IMR-90 (cell line): ENCODE measurements at regions not wholly inside any gene's neighbourhood (a gene's known extent, or its start where the extent isn't known, plus 50 kb on each side); places are given as distances from the start of the nearest gene placed in this dataset.

Source experiments
- ATAC-seq: fragments of 200-7000 bp; cut with Tn5 transposase; 2 replicates; pipeline ENCODE4 v1.9.1; 2020; ENCODE audit warnings: low read depth, mild to moderate bottlenecking, moderate library complexity
- BruUV-seq: library from RNA; stranded (reverse); fragments of 400-500 nt; replicated peaks from 2 replicates; lab custom pipeline; 2021; lab: Mats Ljungman, UMichigan
- CTCF ChIA-PET: fragments of 300-600 bp; formaldehyde crosslinking; extraction: SDS; loops from one replicate; lab custom pipeline; 2021; ENCODE audit warnings: antibody characterized with exemption; lab: Yijun Ruan, JAX
- POLR2A ChIA-PET: fragments of 300-600 bp; sonication (Branson Sonifier 250); formaldehyde crosslinking; loops from one replicate; lab custom pipeline; 2022; ENCODE audit warnings: antibody characterized with exemption; ENCODE audit not compliant: unreplicated experiment; lab: Charles Lee
- DNase-seq: peaks from one replicate; pipeline ENCODE4 v3.0.0; 2013
- H2AFZ ChIP-seq: replicated peaks from 2 replicates; pipeline ENCODE3; 2013; ENCODE audit warnings: low read length, mild to moderate bottlenecking; ENCODE audit not compliant: poor library complexity
- H2AK5ac ChIP-seq: 2 replicates; pipeline ENCODE4 v1.6.1; 2013; ENCODE audit warnings: low read depth, low read length, inconsistent platforms
- H2AK9ac ChIP-seq: replicated peaks from 2 replicates; pipeline ENCODE3; 2013; ENCODE audit warnings: mild to moderate bottlenecking, low read depth, low read length, moderate library complexity; ENCODE audit not compliant: poor library complexity
- H2BK120ac ChIP-seq: 2 replicates; pipeline ENCODE4 v1.6.1; 2013; ENCODE audit warnings: low read depth, low read length, inconsistent platforms
- H2BK15ac ChIP-seq: 3 replicates; pipeline ENCODE4 v1.6.1; 2013; ENCODE audit warnings: low read depth, low read length, inconsistent platforms
- H2BK20ac ChIP-seq: 2 replicates; pipeline ENCODE4 v1.6.1; 2013; ENCODE audit warnings: low read depth, mild to moderate bottlenecking, inconsistent platforms, low read length, moderate library complexity
- H2BK5ac ChIP-seq: 2 replicates; pipeline ENCODE4 v1.6.1; 2013; ENCODE audit warnings: mild to moderate bottlenecking, low read depth, low read length, inconsistent platforms; ENCODE audit not compliant: poor library complexity, severe bottlenecking
- H3K14ac ChIP-seq: replicated peaks from 2 replicates; pipeline ENCODE4 v1.6.1; 2013; ENCODE audit warnings: low read depth, low read length, inconsistent platforms
- H3K18ac ChIP-seq: 2 replicates; pipeline ENCODE4 v1.6.1; 2013; ENCODE audit warnings: low read depth, low read length, control low read depth
- H3K23ac ChIP-seq: 2 replicates; pipeline ENCODE4 v1.6.1; 2013; ENCODE audit warnings: low read depth, low read length, inconsistent platforms
- H3K27ac ChIP-seq: 2 replicates; pipeline ENCODE4 v1.5.1; 2013; ENCODE audit warnings: mild to moderate bottlenecking, control low read depth, low read length; ENCODE audit not compliant: insufficient read depth
- H3K27me3 ChIP-seq: 2 replicates; pipeline ENCODE4 v1.6.1; 2013; ENCODE audit warnings: low read length; ENCODE audit not compliant: control insufficient read depth, insufficient read depth
- H3K36me3 ChIP-seq: 2 replicates; pipeline ENCODE4 v1.6.1; 2013; ENCODE audit warnings: low read length, mixed read lengths; ENCODE audit not compliant: control insufficient read depth, insufficient read depth
- H3K4ac ChIP-seq: 2 replicates; pipeline ENCODE4 v1.6.1; 2013; ENCODE audit warnings: low read depth, low read length, inconsistent platforms
- H3K4me1 ChIP-seq: 2 replicates; pipeline ENCODE4 v1.6.1; 2013; ENCODE audit warnings: low read length, mixed read lengths; ENCODE audit not compliant: control insufficient read depth, insufficient read depth
- H3K4me2 ChIP-seq: 2 replicates; pipeline ENCODE4 v1.6.1; 2013; ENCODE audit warnings: low read depth, mild to moderate bottlenecking, control low read depth, low read length, moderate library complexity
- H3K4me3 ChIP-seq: 2 replicates; pipeline ENCODE4 v1.5.1; 2013; ENCODE audit warnings: low read depth, mild to moderate bottlenecking, control low read depth, low read length, moderate library complexity; ENCODE audit not compliant: insufficient read depth
- H3K56ac ChIP-seq: 2 replicates; pipeline ENCODE4 v1.6.1; 2013; ENCODE audit warnings: low read length, inconsistent platforms; ENCODE audit not compliant: insufficient read depth; ENCODE audit errors: extremely low read depth
- H3K79me1 ChIP-seq, 2 experiments: 2 replicates each; pipeline ENCODE4 v1.6.1; 2013; ENCODE audit warnings: low read length in 2 of 2, inconsistent platforms in 1 of 2, low read depth in 1 of 2
- H3K9ac ChIP-seq: 2 replicates; pipeline ENCODE4 v1.6.1; 2013; ENCODE audit warnings: low read depth, low read length, control low read depth
- H3K9me1 ChIP-seq: 2 replicates; pipeline ENCODE4 v1.6.1; 2013; ENCODE audit warnings: low read length, inconsistent platforms; ENCODE audit not compliant: insufficient read depth
- H3K9me3 ChIP-seq: 2 replicates; pipeline ENCODE4 v1.6.1; 2013; ENCODE audit warnings: low read length; ENCODE audit not compliant: control insufficient read depth, insufficient read depth
- H4K20me1 ChIP-seq: 2 replicates; pipeline ENCODE4 v1.6.1; 2013; ENCODE audit warnings: low read length, inconsistent platforms; ENCODE audit not compliant: insufficient read depth
- H4K5ac ChIP-seq: 2 replicates; pipeline ENCODE4 v1.6.1; 2013; ENCODE audit warnings: mild to moderate bottlenecking, low read depth, low read length, control low read depth
- H4K8ac ChIP-seq, 2 experiments: 2 replicates each; pipeline ENCODE4 v1.6.1; 2013; ENCODE audit warnings: low read depth in 2 of 2, low read length in 2 of 2, control low read depth in 1 of 2, inconsistent platforms in 1 of 2
- H4K91ac ChIP-seq: 2 replicates; pipeline ENCODE4 v1.6.1; 2013; ENCODE audit warnings: low read depth, low read length, inconsistent platforms; ENCODE audit not compliant: insufficient read depth
- MAFK ChIP-seq: IDR thresholded peaks from 2 replicates; pipeline ENCODE4 v1.6.1; 2012; ENCODE audit warnings: low read depth, low read length, improper control_type of control experiment
- RFX5 ChIP-seq: IDR thresholded peaks from 2 replicates; pipeline ENCODE4 v1.8.0; 2012; ENCODE audit warnings: low read depth, mild to moderate bottlenecking, low read length, moderate library complexity
- WGBS, 2 experiments: methylation state at CpG; one replicate each; pipeline versions ENCODE4 v1.1.5 to v1.1.7; 2013; ENCODE audit warnings: missing lambda C conversion rate in 2 of 2; ENCODE audit not compliant: insufficient read length in 1 of 2; ENCODE audit errors: extremely low coverage in 2 of 2; 5-methylcytosine and 5-hydroxymethylcytosine counted together
- dilution Hi-C: fragments of 300-500 bp; cut with HindIII; formaldehyde crosslinking; loops from one replicate; pipeline ENCODE4 v1.14.3; 2018; ENCODE audit warnings: low sequenced_read_pairs; ENCODE audit not compliant: unreplicated experiment
- in situ Hi-C: fragments of 300-500 bp; cut with MboI; formaldehyde crosslinking; loops from 3 replicates; pipeline ENCODE4 v1.14.3; 2019; ENCODE audit warnings: low sequenced_read_pairs, inconsistent platforms, mixed read lengths
- intact Hi-C: fragments of 100-400 bp; cut with micrococcal nuclease; formaldehyde crosslinking; loops from 2 replicates; pipeline ENCODE4 v1.10.0; 2022

DNA sequence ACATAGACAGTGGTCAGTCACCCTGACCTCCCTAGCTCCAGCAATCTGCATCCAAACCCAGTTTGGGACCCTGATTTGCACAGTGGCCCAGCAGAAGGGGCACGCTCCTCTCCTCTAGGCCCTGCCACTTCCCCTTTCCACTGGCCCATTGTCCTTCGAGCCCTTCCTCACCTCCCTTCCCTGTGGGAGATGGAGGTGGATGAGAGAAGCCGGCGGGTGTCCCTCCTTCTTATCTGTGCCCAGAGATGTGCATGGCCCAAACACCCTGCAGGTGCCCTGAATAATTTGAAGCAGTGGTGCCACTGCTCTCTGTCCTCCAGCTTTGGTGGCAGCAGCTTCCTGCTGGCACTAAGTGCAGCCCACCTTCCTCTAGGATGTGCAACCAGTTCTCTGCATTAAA, 140.0 kb downstream of the BARX1 start:
- no peaks in the 10 kb centered on the region for H4K20me1 ChIP-seq
- DNase-seq: no peak
- no peaks in the 10 kb centered on the region for H3K9me1 ChIP-seq
- no peaks in the 10 kb centered on the region for H3K4me1 ChIP-seq
- H2BK120ac ChIP-seq: no peak overlapping the region
- no peak overlapping the region for H2AFZ ChIP-seq
- no peak overlapping the region for H3K4me3 ChIP-seq
- dilution Hi-C loops (no loop called here), intact Hi-C loops (no loop called here), in situ Hi-C loops (no loop called here)
- no peak overlapping the region for H4K5ac ChIP-seq
- no CpG with 5 or more reads among the region's 4 CpGs for WGBS, 2 experiments
- H2BK15ac ChIP-seq: no peak overlapping the region
- H3K27ac ChIP-seq: no peak overlapping the region
- H3K9ac ChIP-seq: no peak overlapping the region
- no peak overlapping the region for H3K23ac ChIP-seq
- no peak overlapping the region for H3K4ac ChIP-seq
- H3K18ac ChIP-seq: no peak overlapping the region
- H2AK9ac ChIP-seq: no peak overlapping the region
- no peak overlapping the region for H3K14ac ChIP-seq
- no peak overlapping the region for H3K56ac ChIP-seq
- H2BK5ac ChIP-seq: no peak overlapping the region
- H2AK5ac ChIP-seq: no peak overlapping the region
- ChIA-PET POLR2A (no interaction called here), CTCF (no interaction called here)
- TF ChIP-seq RFX5: no peak
- no peak for TF ChIP-seq MAFK
- H2BK20ac ChIP-seq: no peak overlapping the region
- H4K91ac ChIP-seq: no peak overlapping the region
- H3K27me3 ChIP-seq: peaks cover 2% of the 10 kb centered on the region; the same call in 1 of the 2 replicates
- no peak overlapping the region for H3K4me2 ChIP-seq
- BruUV-seq: no TSS peak
- H3K9me3 ChIP-seq: no peaks in the 10 kb centered on the region
- ATAC-seq: no peak
- H3K36me3 ChIP-seq: no peaks in the 10 kb centered on the region
- no peak overlapping the region for H4K8ac ChIP-seq
- no peaks in the 10 kb centered on the region for H3K79me1 ChIP-seq
